Prostate gland (tissue), 2 donors: ENCODE measurements at regions not wholly inside any gene's neighbourhood (a gene's known extent, or its start where the extent isn't known, plus 50 kb on each side); places are given as distances from the start of the nearest gene placed in this dataset.

ENCODE experiments used
- DNase-seq: peaks from one replicate; pipeline ENCODE4 v3.0.0-alpha.2; 2019; ENCODE audit warnings: low spot score
- H3K27ac ChIP-seq, 2 donors: fragments of 200-600 bp; sonication (generic); 2 replicates each; pipeline ENCODE4 v1.5.1; 2017 to 2019
- H3K27me3 ChIP-seq: fragments of 200-600 bp; sonication (generic); replicated peaks from 2 replicates; pipeline ENCODE4 v1.5.1; 2019; ENCODE audit not compliant: insufficient read depth
- H3K36me3 ChIP-seq, 2 donors: fragments of 200-600 bp; sonication (generic); 1 replicate in 1 of 2; 2 replicates in 1 of 2; pipeline versions ENCODE4 v1.5.1 to v1.8.1; 2017 to 2019
- H3K4me1 ChIP-seq: fragments of 200-600 bp; sonication (generic); replicated peaks from 2 replicates; pipeline ENCODE4 v1.5.1; 2019
- H3K4me3 ChIP-seq, 2 donors: fragments of 200-600 bp; sonication (generic); 2 replicates each; pipeline ENCODE4 v1.5.1; 2017 to 2019
- H3K9me3 ChIP-seq: fragments of 200-600 bp; sonication (generic); 2 replicates; pipeline ENCODE4 v1.5.1; 2017
- POLR2A ChIP-seq: fragments of 450-650 bp; IDR thresholded peaks from one replicate; pipeline ENCODE4 v1.6.1; 2016; ENCODE audit warnings: antibody characterized with exemption, mild to moderate bottlenecking
- POLR2AphosphoS5 ChIP-seq: sonication (generic); formaldehyde crosslinking; IDR thresholded peaks from one replicate; pipeline ENCODE4 v1.6.1; 2017; ENCODE audit warnings: antibody characterized with exemption
- WGBS: methylation state at CpG from one replicate; pipeline ENCODE4 v1.1.5; 2018; 5-methylcytosine and 5-hydroxymethylcytosine counted together
- intact Hi-C: fragments of 100-400 bp; cut with DNase I; formaldehyde crosslinking; loops from one replicate; pipeline ENCODE4 v1.14.2; 2022
- TF ChIP-seq, protein P1 (sequence below), 4 experiments: fragments of 200-600 bp in 2 of 4; fragments of 450-650 bp in 2 of 4; sonication (generic) in 2 of 4; IDR thresholded peaks; 1 replicate in 3 of 4; 2 replicates in 1 of 4; pipeline ENCODE4 v1.5.1; 2016 to 2019; ENCODE audit warnings: antibody characterized with exemption in 4 of 4, mild to moderate bottlenecking in 2 of 4, moderate library complexity in 2 of 4

DNA sequence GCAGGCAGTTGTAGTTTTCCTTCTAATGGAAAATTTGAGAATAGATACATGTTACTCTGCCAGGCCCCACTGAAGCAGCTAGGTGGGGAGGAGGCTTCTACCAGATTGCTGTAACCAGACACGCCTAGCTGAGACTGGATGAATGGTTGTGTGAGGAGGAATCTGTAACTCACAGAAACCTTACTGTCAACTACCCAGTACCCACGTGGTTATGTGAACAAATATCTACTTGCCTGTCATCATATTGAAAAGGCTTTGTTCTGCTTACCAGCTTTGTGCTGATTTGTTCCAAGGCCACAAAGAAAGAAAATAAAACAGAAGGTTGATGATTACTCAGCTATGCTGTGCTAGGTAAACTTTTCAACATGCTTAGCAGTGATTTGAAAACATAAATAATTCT lies 167.2 kb downstream of the CAPZA3 start:
- WGBS: 67% methylated on average over 2 of the region's 2 CpGs

DNA sequence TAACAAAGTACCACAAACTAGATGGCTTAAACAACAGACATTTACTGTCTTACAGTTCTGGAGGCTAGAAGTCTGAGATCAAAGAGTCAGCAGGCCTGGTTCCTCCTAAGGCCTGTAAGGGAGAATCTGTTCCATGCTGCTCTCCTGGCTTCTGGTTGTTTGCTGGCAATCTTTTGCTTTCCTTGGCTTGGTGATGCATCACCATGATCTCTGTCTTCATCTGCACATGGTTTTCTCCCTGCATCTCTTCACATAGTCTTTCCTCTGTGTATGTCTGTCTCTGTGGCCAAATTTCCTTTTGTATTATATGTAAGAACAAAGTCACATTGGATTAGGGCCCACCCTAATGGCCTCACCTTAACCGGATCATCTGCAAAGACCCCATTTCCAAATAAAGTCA lies 168.5 kb downstream of the CAPZA3 start:
- Histone ChIP-seq H3K36me3 (no peaks in the 10 kb centered on the region), H3K4me3 (no peak overlapping the region), H3K27me3 (no peaks in the 10 kb centered on the region), H3K27ac (no peak overlapping the region), H3K9me3 (no peaks in the 10 kb centered on the region), H3K4me1 (no peaks in the 10 kb centered on the region)
- WGBS: 97% methylated on average over 1 of the region's 1 CpG
- intact Hi-C loops: no loop called here
- TF ChIP-seq POLR2A (no peak), POLR2AphosphoS5 (no peak)
- TF ChIP-seq, protein P1, sequence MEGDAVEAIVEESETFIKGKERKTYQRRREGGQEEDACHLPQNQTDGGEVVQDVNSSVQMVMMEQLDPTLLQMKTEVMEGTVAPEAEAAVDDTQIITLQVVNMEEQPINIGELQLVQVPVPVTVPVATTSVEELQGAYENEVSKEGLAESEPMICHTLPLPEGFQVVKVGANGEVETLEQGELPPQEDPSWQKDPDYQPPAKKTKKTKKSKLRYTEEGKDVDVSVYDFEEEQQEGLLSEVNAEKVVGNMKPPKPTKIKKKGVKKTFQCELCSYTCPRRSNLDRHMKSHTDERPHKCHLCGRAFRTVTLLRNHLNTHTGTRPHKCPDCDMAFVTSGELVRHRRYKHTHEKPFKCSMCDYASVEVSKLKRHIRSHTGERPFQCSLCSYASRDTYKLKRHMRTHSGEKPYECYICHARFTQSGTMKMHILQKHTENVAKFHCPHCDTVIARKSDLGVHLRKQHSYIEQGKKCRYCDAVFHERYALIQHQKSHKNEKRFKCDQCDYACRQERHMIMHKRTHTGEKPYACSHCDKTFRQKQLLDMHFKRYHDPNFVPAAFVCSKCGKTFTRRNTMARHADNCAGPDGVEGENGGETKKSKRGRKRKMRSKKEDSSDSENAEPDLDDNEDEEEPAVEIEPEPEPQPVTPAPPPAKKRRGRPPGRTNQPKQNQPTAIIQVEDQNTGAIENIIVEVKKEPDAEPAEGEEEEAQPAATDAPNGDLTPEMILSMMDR (IDR thresholded peaks at IDR 0.05): no peak
- DNase-seq: no peak

More for the DNA sequence above, 167.2 kb downstream of the CAPZA3 start:
- Histone ChIP-seq H3K4me1 (no peaks in the 10 kb centered on the region), H3K27me3 (no peaks in the 10 kb centered on the region), H3K36me3 (no peaks in the 10 kb centered on the region), H3K9me3 (no peaks in the 10 kb centered on the region), H3K4me3 (no peak overlapping the region), H3K27ac (no peak overlapping the region)
- DNase-seq: no peak
- TF ChIP-seq POLR2A: no peak
- TF ChIP-seq, protein P1 (IDR thresholded peaks at IDR 0.05): no peak
- no peak for TF ChIP-seq POLR2AphosphoS5
- intact Hi-C loops: no loop called here

DNA sequence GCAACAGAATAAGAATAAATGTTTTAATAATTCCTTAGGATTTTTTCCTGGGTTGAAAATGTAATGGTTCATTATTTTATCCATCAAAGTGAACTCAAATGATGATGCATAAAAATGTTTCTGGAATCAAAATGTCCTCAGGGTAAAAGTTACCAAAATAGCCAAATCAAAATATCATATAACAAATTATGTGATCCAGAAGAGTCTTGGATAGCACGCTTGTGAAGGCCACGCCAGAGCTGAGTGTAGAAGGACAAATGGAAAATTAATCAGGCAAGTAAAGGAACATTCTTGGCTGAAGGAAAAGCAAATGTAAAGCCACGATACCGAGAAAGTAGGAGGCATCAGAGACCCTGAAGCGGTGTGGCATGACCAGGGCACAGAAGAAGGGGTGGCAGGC lies 169.2 kb downstream of the CAPZA3 start:
- TF ChIP-seq POLR2A (no peak), POLR2AphosphoS5 (no peak)
- TF ChIP-seq, protein P1 (IDR thresholded peaks at IDR 0.05): no peak
- Histone ChIP-seq H3K27ac (no peak overlapping the region), H3K4me3 (no peak overlapping the region), H3K27me3 (no peaks in the 10 kb centered on the region), H3K36me3 (no peaks in the 10 kb centered on the region), H3K4me1 (no peaks in the 10 kb centered on the region), H3K9me3 (no peaks in the 10 kb centered on the region)
- 92% methylated on average over 5 of the region's 5 CpGs for WGBS
- no peak for DNase-seq
- intact Hi-C loops: no loop called here

DNA sequence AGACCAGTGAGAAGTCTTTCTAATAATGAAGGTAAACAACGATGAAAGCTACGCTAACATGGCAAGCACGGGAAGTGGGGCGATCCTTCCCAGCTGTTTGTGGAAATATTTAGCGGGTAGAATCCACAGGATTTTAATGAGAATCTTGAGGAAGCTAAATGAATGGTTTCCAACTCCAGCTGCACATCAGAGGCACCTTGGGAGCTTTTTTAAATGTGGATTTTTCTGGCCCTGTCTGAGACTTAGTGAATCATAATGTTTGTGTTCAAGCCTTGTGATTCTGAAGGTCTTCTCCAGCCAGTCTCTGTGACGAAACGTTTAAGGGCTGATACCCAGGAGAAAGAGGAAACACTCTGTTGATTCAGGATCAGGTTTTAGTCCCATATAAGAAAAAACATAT lies 169.8 kb downstream of the CAPZA3 start:
- WGBS: 78% methylated on average over 7 of the region's 7 CpGs
- TF ChIP-seq POLR2AphosphoS5: no peak
- TF ChIP-seq POLR2A: no peak
- TF ChIP-seq, protein P1 (IDR thresholded peaks at IDR 0.05): no peak
- Histone ChIP-seq H3K4me3 (no peak overlapping the region), H3K4me1 (no peaks in the 10 kb centered on the region), H3K27ac (no peak overlapping the region), H3K9me3 (no peaks in the 10 kb centered on the region), H3K36me3 (no peaks in the 10 kb centered on the region), H3K27me3 (no peaks in the 10 kb centered on the region)
- intact Hi-C loops: no loop called here
- no peak for DNase-seq

DNA sequence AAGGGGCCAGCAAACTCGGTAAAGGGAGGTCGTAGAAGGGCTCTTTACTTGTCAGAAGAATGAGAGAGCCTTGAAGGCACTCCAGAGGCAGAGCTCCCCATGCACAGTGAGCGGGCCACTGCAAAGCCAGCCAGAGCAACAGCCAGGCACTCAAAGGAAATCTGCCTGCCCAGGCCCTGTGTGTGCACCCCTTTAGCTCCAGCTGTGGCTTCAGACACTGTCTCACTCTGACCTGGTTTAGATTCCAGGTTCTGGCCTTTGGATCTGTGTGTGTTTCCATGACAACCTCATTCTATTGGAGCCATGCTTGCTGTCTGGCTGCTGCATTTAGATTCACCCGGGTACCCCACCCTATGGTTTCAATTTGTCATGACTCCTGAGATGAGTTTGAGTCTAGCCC lies 170.3 kb downstream of the CAPZA3 start:
- Histone ChIP-seq H3K9me3 (no peaks in the 10 kb centered on the region), H3K36me3 (no peaks in the 10 kb centered on the region), H3K27ac (no peak overlapping the region), H3K4me3 (no peak overlapping the region), H3K4me1 (no peaks in the 10 kb centered on the region), H3K27me3 (no peaks in the 10 kb centered on the region)
- no peak for DNase-seq
- intact Hi-C loops: no loop called here
- 80% methylated on average over 4 of the region's 4 CpGs for WGBS
- TF ChIP-seq POLR2AphosphoS5: no peak
- TF ChIP-seq, protein P1 (IDR thresholded peaks at IDR 0.05): no peak
- no peak for TF ChIP-seq POLR2A
